NCI-H146 treated with DMSO at 0.1 percent for 48 hours (cell line): ENCODE measurements at regions not wholly inside any gene's neighbourhood (a gene's known extent, or its start where the extent isn't known, plus 50 kb on each side); places are given as distances from the start of the nearest gene placed in this dataset.

ENCODE experiments used
- DNase-seq: peaks from one replicate; lab custom pipeline; 2025; ENCODE audit not compliant: unreplicated experiment; lab: John Stamatoyannopoulos, UW

DNA sequence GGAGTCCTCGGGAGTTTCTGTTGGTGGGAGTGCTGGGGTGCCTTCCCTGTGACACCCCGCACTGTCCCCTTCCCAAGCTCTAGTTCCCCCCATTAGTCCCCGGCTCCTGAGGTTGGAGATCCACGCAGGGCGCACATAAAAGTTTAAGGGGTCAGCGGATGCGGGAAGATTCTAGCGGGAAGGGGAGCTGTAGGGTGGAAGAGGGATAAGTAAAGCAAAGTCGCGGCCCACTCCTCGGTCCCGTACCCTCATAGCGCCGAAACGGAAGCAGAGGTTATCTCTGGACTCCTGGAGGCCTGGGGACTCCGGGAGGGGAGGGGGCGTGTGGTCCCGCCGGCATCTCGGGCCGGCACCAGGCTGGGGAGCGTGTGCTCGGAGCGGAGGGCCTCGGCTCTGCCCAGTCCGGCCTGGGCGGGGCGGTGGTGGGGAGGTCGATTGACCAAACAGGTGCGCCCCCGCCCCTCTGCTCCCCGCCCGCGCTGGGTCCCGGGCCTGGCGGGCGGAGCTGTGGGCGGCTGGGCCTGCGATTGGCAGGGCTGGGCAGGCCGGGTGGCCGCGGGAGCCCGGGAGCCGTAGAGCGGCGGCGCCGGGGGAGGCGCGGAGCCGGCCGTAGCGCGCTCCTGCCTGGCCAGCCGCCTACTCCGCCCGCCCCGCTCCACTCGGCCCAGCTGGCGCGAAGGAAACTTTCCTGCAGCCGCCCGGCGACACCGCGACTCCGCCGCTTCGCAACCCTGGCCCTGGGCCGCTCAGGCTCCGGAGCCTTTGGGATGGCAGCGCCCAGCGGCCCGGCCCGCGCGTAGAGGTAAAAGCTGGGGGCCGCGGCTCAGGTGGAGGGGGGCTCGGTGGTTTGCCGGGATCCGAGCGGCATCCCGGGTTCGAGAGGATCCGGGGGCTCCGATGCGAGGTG is 52.2 kb upstream of the DAB2IP start:
- DNase-seq: no peak

DNA sequence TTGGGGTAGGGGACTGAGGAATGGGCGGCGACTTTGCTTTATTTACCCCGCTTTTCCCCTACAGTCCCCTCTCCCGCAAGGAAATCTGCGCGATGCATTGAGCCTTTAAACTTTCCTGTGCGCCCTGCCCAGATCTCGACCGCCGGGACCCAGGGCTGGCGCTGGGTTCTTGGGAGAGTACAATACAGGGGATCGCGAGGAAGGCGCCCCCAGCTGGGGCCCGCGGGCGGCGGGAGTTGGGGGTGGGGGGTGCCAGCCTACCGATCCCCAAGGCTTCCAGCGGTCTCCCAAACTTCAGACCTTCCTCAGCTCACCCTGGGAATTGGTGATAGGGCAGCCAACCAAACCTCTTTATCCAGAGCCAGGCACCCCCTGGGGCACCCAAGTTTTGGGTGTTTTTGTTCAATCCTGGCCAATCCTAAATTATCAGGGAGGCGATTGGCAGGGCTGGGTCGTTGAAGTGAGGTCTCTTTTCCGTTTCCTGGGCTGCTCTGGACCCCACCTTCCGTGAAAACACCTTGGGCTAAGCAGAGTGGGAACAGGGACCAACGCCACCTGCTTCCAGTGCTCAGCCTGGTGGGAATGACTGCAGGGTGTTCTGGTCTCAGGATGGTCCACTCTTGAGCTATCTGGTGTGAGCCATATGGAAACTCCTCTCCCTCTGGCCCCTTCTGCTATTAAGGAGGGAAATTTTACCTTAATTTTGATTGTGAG is 51.4 kb upstream of the DAB2IP start:
- DNase-seq: no peak

DNA sequence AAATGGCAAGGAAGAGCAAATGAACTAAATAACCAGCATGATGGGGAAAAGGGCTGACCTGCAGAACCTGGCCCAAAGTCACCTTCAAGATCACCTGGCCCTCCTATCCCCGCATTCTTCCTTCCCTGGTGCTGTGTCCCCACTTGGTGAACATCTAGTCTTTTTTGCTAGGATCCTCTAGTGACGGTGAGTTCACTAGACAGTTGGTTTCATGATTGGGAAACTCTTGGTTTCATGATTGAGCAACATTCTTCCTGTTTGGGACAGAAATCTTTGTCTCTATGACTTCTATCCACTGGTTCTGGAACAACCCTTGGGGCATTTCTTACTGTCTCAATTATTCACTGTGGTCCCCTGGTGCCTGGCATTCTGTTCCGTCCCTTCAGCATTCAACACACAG is 50.2 kb upstream of the DAB2IP start:
- no peak for DNase-seq
